ENCODE measurements at regions not wholly inside any gene's neighbourhood (a gene's known extent, or its start where the extent isn't known, plus 50 kb on each side); places are given as distances from the start of the nearest gene placed in this dataset.

DNA sequence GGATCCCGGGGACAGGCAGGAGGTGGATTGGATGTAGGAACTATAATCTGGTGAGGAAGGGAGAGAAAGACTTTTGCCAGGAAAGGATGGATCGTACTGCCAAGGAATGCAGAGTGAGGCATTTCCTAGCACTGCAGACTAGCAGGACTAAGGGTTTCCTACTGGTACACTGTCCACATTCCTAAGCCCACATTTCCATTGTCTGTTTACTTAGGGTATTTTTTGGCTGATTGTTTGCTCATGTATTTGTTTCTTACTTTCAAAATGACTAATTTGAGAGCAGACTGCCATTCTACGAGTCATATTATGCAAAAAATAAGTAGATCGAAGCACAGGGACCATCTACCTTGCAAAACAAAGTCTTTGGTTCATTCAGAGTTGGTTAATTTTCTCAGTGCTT is 1029.5 kb upstream of the NR2F2 start:
- peak; percentile 54 for DNase-seq (ENCODE audit: low read depth)
- TF ChIP-seq CTCF (conservative IDR thresholded peaks at IDR 0.05; ENCODE audit: low read length) = no peak
- H3K4me3 ChIP-seq (ENCODE audit: low read length) = no peak overlapping the region

DNA sequence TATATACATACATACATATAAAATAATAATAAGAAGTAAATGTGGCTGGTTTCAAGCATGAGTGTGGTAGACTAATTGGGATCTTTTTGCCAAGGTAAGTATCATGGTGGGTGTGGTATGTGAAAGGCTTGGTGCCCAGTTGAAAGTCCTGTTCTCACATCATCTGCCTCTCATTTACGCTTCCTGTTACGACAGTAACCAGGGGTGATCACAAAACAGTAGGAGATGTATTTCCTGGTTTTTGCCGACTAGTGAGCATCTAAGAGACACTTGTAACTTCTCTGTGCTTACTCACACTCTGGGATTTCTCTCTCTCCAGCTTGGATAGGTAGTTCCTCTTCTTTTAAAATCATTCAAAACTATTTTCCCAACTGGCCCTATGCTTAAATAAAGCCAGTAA is 1028.3 kb upstream of the NR2F2 start:
- no peak for TF ChIP-seq CTCF (conservative IDR thresholded peaks at IDR 0.05; ENCODE audit: low read length)
- peak; percentile 17 for DNase-seq (ENCODE audit: low read depth)
- H3K4me3 ChIP-seq (ENCODE audit: low read length) = no peak overlapping the region

GRCh38 chr15:95302809-95303208 is 1027.7 kb upstream of the NR2F2 start:
- no peak for TF ChIP-seq CTCF (conservative IDR thresholded peaks at IDR 0.05; ENCODE audit: low read length)
- no peak for DNase-seq (ENCODE audit: low read depth)
- H3K4me3 ChIP-seq (ENCODE audit: low read length) = no peak overlapping the region

DNA sequence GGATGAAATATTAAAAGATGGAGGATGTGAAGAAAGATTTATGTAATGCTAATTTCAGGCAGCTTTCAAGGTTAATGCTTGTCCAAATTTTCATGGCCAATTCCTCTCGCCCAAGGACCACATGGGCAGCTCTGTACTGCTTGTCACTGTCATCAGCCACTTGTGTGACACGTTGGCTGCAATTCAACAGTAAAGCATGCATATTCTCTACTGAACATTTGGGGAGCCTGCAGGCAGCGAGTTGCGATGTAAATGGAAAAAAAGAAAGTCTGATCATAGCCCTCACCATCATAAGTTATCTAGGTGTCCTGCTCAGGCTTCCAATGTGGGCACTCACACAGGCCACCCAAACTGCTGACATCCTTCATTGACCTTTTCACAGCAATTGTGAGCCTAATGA is 1026.8 kb upstream of the NR2F2 start:
- TF ChIP-seq CTCF (conservative IDR thresholded peaks at IDR 0.05; ENCODE audit: low read length) = no peak
- no peak overlapping the region for H3K4me3 ChIP-seq (ENCODE audit: low read length)

DNA sequence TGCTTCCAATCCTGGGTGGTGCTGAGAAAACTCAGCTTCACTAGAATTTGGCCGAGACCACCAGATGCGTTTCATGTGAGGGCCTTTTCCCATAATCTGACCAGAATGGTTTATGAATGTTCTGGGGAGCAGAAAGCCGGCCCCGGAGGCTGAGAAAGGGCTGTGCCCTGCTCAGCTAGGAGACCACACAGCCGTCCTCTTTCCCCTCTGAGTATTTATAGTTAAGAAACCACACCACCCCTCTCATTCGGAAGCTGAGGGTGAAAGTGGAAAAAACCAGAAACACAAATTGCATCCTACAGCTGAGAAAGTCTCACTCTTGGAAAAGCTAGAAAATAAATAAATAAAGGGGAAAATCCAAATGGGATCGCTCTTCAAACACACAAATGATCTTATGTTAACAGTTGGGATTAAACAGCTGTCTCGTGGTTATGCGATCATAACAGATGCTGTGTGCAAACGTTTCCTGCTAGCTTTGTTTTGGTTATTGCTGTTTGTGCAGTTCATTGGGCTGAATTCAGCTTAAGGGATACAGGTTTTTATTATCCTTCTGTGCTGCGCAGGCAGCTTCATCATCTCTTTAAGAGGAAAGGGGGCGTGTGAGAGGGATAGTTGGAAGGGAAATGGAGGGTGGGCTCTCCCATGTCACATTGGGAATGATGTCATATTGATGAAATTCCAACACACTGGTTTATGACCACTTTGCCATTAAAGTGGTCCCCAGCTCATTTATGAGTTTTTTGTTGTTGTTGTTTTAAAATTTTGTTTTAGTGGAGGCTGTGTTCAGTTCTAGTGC is 1026.2 kb upstream of the NR2F2 start:
- TF ChIP-seq CTCF (conservative IDR thresholded peaks at IDR 0.05; ENCODE audit: low read length) = no peak
- no peak overlapping the region for H3K4me3 ChIP-seq (ENCODE audit: low read length)
- peak; percentile 29 for DNase-seq (ENCODE audit: low read depth)

More for the DNA sequence above, 1026.8 kb upstream of the NR2F2 start:
- DNase-seq (ENCODE audit: low read depth) = no peak

GRCh38 chr15:95304947-95305400 is 1025.5 kb upstream of the NR2F2 start:
- no peak for DNase-seq (ENCODE audit: low read depth)
- TF ChIP-seq CTCF (conservative IDR thresholded peaks at IDR 0.05; ENCODE audit: low read length) = no peak
- no peak overlapping the region for H3K4me3 ChIP-seq (ENCODE audit: low read length)

GRCh38 chr15:95307115-95307514 is 1023.4 kb upstream of the NR2F2 start:
- no peak for DNase-seq (ENCODE audit: low read depth)
- TF ChIP-seq CTCF (conservative IDR thresholded peaks at IDR 0.05; ENCODE audit: low read length) = no peak
- no peak overlapping the region for H3K4me3 ChIP-seq (ENCODE audit: low read length)

Measured in AG10803 (cell line).